ENCODE measurements at regions not wholly inside any gene's neighbourhood (a gene's known extent, or its start where the extent isn't known, plus 50 kb on each side); places are given as distances from the start of the nearest gene placed in this dataset.
A peak's percentile ranks its signal among the peaks of the same experiment; 100 is the strongest.

DNA sequence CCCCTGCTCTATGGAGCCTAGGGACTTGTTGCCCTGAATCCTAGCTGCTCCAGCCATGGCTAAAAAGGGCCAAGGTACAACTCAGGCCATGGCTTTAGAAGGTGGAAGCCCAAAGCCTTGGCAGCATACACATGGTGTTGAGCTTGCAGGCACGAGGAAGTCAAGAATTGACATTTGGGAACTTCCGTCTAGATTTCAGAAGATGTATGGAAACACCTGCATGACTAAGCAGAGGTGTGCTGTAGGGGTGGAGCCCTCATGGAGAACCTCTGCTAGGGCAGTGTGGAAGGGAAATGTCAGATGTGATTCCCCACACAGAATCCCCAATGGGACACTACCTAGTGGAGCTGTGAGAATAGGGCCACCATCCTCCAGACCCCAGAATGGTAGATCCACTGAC lies 95.1 kb upstream of the TMEM170B start:
- no peak for DNase-seq
- no peak overlapping the region for H3K27ac Mint-ChIP-seq

DNA sequence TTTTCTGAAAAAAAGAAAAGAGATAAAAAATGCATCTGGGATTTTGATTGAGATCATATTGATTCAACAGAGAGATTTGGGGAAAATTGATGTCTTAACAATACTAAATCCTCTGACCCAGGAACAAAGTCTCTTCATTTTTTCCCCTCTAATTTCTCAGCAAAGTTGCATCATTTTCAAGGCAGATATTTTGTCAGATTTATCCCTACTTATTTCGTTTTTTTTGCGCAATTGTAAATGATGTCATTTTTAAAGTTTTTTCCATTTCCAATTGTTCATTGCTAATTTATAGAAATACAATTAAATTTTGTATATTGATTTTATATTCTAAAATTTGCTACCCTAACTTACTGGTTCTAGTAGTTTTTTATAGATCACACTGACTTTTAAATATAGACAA lies 97.7 kb upstream of the TMEM170B start:
- Mint-ChIP-seq H3K9me3 (peaks cover 25% of the 10 kb centered on the region), H3K4me1 (peaks cover 25% of the 10 kb centered on the region), H3K36me3 (ENCODE audit: low read depth) (peaks cover 7% of the 10 kb centered on the region), H3K27me3 (no peaks in the 10 kb centered on the region), H3K4me3 (no peak overlapping the region), H3K27ac (no peak overlapping the region)
- intact Hi-C loops (cut with micrococcal nuclease), result no loop called here
- DNase-seq, result no peak

More for the DNA sequence above, 95.1 kb upstream of the TMEM170B start:
- no peak overlapping the region for H3K4me3 Mint-ChIP-seq
- H3K9me3 Mint-ChIP-seq, result peaks cover 12% of the 10 kb centered on the region
- peaks cover 35% of the 10 kb centered on the region for H3K4me1 Mint-ChIP-seq
- H3K36me3 Mint-ChIP-seq (ENCODE audit: low read depth), result peaks cover 5% of the 10 kb centered on the region
- H3K27me3 Mint-ChIP-seq, result no peaks in the 10 kb centered on the region
- intact Hi-C loops (cut with micrococcal nuclease), result no loop called here

DNA sequence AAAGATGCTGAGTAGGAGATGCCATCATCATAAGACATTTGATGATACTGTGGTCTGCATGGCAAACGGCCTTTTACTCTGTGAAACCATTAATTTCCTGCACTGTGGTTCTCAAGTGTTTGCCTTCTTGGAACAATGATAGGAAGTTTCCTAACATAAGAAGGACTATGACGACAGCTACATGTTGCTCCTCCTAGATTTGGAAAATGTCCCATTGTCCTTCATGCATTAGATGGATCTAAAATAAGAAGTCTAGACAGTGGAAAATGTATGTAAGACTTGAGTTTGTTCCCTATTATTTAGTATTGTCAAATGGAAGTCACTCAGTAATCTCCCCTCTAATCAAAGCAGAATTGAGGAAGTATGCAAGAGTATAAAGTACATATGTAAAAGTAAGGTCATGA lies 98.5 kb upstream of the TMEM170B start:
- H3K27ac Mint-ChIP-seq, result peak overlapping the region; percentile 11
- H3K36me3 Mint-ChIP-seq (ENCODE audit: low read depth), result peaks cover 7% of the 10 kb centered on the region
- no peaks in the 10 kb centered on the region for H3K27me3 Mint-ChIP-seq
- DNase-seq, result no peak
- intact Hi-C loops (cut with micrococcal nuclease), result no loop called here
- H3K4me1 Mint-ChIP-seq, result peaks cover 19% of the 10 kb centered on the region
- H3K9me3 Mint-ChIP-seq, result peaks cover 25% of the 10 kb centered on the region
- no peak overlapping the region for H3K4me3 Mint-ChIP-seq

DNA sequence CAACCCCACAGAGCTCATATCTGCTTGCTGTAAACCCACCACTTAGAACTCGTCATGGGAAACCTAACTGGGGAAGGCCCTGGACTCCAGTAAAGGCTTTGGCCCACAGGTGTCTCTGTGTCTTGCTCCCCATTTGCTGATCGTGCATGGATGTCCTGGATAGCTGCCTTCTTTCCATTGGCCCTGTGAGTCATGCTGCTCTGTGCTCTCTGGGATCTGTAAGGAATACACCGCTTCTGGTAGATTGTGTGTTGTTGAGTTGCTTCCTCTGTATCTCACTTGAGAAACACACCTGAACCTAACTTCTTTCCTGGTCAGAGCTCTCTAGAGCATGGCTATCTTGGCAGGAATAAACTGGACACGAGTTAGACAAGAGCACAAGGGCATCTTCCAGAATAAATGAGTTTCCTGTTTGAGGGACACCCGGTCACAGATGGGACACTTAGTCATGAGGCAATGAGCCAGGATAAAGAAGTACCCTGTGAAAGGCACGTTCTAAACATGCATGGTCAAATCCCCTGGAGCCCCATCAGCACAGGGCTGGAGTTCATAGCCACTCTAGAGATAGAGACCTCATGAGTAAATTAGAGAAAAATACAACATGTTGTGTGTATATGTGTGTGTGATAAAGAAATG lies 99.6 kb upstream of the TMEM170B start:
- Mint-ChIP-seq H3K36me3 (ENCODE audit: low read depth) (peaks cover 7% of the 10 kb centered on the region), H3K4me3 (no peak overlapping the region), H3K9me3 (peaks cover 25% of the 10 kb centered on the region), H3K4me1 (peaks cover 27% of the 10 kb centered on the region), H3K27me3 (no peaks in the 10 kb centered on the region), H3K27ac (no peak overlapping the region)
- intact Hi-C loops (cut with micrococcal nuclease), result no loop called here
- DNase-seq, result no peak

DNA sequence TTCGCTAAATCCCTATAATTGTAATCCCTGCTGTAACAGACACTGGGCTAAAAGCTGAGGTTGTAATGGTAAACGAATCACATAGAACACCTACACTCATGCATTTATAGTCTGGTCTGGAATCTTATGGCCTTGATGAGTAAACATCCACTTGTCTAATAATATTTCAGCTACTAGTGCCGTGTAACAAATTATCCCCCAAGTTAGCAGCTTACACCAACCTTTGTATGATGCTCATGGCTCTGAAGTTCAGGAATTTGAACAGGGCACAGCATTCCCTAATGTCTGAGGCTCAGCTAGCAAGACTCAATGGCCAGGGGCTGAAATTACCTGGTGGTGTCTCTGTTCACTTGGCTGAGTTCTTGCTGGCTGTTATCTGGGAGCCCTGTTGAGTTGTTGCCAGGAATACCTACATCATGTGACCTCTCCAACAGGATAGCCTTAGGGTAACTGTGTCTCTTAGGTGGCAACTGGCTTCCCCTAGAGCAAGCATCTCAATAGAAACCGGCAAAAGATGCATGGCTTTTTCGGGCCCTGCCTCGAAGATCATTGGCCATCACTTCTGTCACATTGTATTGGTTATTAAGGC lies 100.9 kb upstream of the TMEM170B start:
- Mint-ChIP-seq H3K9me3 (peaks cover 20% of the 10 kb centered on the region), H3K4me1 (peaks cover 21% of the 10 kb centered on the region), H3K4me3 (no peak overlapping the region), H3K36me3 (ENCODE audit: low read depth) (peaks cover 2% of the 10 kb centered on the region), H3K27me3 (no peaks in the 10 kb centered on the region), H3K27ac (no peak overlapping the region)
- intact Hi-C loops (cut with micrococcal nuclease), result no loop called here
- DNase-seq, result no peak

DNA sequence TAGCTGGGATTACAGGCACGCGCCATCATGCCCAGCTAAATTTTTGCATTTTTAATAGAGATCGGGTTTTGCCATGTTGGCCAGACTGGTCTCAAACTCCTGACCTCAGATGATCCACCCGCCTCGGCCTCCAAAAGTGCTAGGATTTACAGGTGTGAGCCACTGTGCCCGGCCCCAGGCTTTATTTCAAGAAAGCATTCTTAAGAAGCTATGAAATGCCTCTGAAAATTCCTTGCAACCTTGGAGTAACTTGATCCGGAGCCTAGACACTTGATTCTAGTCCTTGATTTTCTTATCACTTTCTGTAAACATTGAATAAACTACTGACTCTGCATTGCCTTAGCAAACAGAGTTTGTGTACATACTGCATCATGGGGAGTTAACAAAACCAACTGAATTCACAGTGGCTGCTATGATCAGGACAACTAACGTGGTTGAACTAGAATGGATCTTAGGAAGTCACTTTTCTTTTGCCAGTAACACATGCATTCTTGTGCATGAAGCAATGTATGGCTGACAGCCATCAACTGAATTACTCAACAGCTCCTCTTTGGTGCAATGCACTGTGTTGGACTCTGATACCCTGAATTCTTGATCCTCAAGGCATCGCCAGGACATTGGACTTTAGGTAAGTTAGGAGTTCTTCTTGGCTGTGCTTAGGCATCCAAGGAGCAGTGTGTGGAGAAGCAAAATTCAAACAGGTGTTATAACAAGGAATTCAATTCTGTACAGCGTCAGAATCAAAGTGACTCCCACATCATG lies 102.8 kb upstream of the TMEM170B start:
- Mint-ChIP-seq H3K4me1 (peaks cover 21% of the 10 kb centered on the region), H3K36me3 (ENCODE audit: low read depth) (peaks cover 2% of the 10 kb centered on the region), H3K27ac (no peak overlapping the region), H3K4me3 (no peak overlapping the region), H3K27me3 (no peaks in the 10 kb centered on the region), H3K9me3 (peaks cover 15% of the 10 kb centered on the region)
- peak; percentile 37 for DNase-seq
- intact Hi-C loops (cut with micrococcal nuclease), result no loop called here

DNA sequence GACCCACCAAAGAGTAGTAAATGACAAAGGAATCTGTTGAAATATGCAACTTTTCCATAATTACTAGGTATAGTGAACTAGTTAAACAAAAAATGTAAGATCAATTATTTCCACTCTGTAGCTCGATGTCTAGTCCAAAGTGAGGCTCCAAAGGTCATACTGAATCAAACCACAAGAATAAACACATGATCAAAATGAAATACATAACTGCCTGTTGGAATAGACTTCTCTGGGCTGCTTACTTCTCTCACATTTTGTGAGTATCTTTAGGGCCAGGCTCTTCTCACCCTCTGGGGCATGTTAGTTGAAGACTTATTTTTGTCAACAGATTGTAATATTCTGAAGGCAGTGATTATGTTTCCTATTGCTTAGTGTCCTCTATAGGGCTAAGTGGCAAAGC lies 103.7 kb upstream of the TMEM170B start:
- no peak overlapping the region for H3K4me3 Mint-ChIP-seq
- H3K36me3 Mint-ChIP-seq (ENCODE audit: low read depth), result peaks cover 2% of the 10 kb centered on the region
- peaks cover 13% of the 10 kb centered on the region for H3K9me3 Mint-ChIP-seq
- H3K27ac Mint-ChIP-seq, result no peak overlapping the region
- H3K27me3 Mint-ChIP-seq, result no peaks in the 10 kb centered on the region
- H3K4me1 Mint-ChIP-seq, result peaks cover 23% of the 10 kb centered on the region
- intact Hi-C loops (cut with micrococcal nuclease), result loop anchor here (2.0 kb wide), 1 partner anchor 27 kb away; no protein-coding TSS in a partner anchor
- DNase-seq, result no peak

DNA sequence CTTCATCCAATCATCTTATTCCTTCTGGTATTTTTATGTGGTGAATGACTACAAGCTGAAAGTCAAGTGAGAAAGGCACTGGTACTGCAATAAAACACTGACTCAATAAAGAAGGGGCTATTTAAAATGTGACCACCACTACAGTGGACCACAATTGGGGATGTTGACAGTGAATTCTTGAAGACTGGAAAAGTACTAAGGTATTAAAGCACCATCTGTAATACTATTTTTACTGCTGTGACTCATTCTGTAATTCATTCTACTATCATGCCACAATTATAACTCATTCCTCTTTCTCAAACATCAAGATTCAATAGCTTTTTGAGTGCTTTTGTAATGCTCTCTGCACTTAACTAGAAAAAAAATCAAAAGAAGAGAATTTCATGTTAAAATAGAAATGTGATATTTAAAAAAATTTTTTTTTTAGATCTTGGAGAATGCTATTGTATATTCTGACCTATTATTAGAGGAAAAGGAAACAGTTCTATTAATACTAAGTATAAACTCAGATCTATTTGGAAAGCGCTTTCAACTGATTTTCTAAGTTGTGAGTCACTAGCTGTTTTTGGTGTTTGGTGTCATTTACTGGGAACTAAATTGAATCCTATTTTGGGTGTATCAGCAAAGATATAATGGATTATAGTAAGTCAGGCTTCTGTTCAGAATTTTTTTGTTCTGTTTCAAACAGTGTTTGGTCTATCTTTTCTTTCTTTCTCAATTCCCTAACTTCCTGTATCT lies 104.7 kb upstream of the TMEM170B start:
- H3K27me3 Mint-ChIP-seq, result no peaks in the 10 kb centered on the region
- no peak overlapping the region for H3K27ac Mint-ChIP-seq
- H3K4me1 Mint-ChIP-seq, result peaks cover 29% of the 10 kb centered on the region
- H3K36me3 Mint-ChIP-seq (ENCODE audit: low read depth), result peaks cover 2% of the 10 kb centered on the region
- H3K9me3 Mint-ChIP-seq, result peaks cover 13% of the 10 kb centered on the region
- intact Hi-C loops (cut with micrococcal nuclease), result loop anchor here (2.0 kb wide), 1 partner anchor 28 kb away; no protein-coding TSS in a partner anchor
- no peak overlapping the region for H3K4me3 Mint-ChIP-seq
- no peak for DNase-seq

DNA sequence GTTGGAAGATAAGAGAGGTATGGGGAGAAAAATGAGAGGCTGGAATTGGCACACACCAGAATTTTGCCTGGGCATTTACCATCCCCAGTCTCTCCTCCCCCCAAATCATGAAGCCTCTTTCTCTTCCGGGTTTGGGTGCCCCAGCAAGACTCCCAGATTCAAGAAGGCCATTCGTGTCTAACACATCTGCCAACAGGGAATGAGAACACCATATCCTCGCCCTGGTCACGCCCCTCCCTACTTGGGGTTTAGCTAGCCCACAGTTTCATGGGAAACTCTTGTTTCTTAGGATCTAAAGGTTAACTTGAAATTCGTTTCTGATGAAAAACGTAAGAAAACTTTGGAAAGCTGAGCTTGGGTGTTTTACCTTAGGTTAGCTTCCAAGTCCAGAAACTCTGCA lies 105.5 kb upstream of the TMEM170B start:
- intact Hi-C loops (cut with micrococcal nuclease), result loop anchor here (2.0 kb wide), 1 partner anchor 29 kb away; no protein-coding TSS in a partner anchor

DNA sequence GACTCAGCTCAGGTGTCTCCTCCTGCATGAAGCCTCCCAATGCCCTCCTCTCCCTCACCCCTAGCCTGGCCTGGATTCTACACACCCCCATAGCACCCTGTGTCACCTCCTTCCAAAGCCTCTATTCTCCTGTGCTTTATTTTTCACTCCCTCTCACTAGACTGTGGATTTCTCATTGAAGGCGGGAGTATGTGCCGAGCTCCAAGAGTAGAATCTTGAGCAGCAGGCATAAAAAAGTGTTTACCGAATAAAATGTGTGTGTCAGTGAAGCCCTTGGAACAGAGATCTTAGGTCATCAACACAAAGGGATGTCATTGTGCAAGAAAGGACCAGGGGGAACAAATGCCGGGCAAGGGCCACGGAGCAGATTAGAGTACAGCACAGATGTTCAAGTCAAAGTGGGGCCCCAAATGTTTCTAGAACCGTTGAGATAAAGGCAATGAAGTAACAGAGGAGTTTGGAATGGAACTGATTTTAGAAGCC lies 106.1 kb upstream of the TMEM170B start:
- Mint-ChIP-seq H3K4me3 (no peak overlapping the region), H3K36me3 (ENCODE audit: low read depth) (no peaks in the 10 kb centered on the region), H3K4me1 (peaks cover 34% of the 10 kb centered on the region), H3K9me3 (peaks cover 7% of the 10 kb centered on the region), H3K27me3 (no peaks in the 10 kb centered on the region), H3K27ac (no peak overlapping the region)
- DNase-seq, result peak; percentile 37
- intact Hi-C loops (cut with micrococcal nuclease), result no loop called here

More for the DNA sequence above, 105.5 kb upstream of the TMEM170B start:
- DNase-seq, result peak; percentile 14
- H3K9me3 Mint-ChIP-seq, result peaks cover 13% of the 10 kb centered on the region
- no peak overlapping the region for H3K27ac Mint-ChIP-seq
- no peaks in the 10 kb centered on the region for H3K27me3 Mint-ChIP-seq
- H3K4me1 Mint-ChIP-seq, result peaks cover 33% of the 10 kb centered on the region
- H3K36me3 Mint-ChIP-seq (ENCODE audit: low read depth), result peaks cover 2% of the 10 kb centered on the region
- H3K4me3 Mint-ChIP-seq, result no peak overlapping the region

DNA sequence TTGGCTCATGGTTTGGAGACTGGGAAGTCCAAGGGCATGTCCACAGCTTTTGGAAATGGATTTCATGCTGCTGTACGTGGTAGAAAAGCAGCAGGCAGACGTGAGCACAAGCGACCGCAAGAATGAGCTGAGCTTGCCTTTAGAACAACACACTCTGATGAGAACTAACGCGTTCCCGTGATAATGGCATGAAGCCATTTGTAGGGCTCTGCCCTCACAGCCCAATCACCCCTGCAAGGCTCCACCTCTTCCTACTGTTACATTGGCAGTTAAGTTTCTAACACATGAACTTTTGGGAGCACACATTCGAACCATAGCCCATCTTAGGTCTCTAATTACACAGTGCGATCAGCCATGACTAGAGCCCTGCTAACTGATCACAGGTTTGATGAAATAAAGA lies 107.5 kb upstream of the TMEM170B start:
- peaks cover 39% of the 10 kb centered on the region for H3K4me1 Mint-ChIP-seq
- DNase-seq, result peak; percentile 44
- H3K4me3 Mint-ChIP-seq, result no peak overlapping the region
- H3K27ac Mint-ChIP-seq, result no peak overlapping the region
- intact Hi-C loops (cut with micrococcal nuclease), result no loop called here
- no peaks in the 10 kb centered on the region for H3K27me3 Mint-ChIP-seq
- no peaks in the 10 kb centered on the region for H3K36me3 Mint-ChIP-seq (ENCODE audit: low read depth)
- no peaks in the 10 kb centered on the region for H3K9me3 Mint-ChIP-seq

DNA sequence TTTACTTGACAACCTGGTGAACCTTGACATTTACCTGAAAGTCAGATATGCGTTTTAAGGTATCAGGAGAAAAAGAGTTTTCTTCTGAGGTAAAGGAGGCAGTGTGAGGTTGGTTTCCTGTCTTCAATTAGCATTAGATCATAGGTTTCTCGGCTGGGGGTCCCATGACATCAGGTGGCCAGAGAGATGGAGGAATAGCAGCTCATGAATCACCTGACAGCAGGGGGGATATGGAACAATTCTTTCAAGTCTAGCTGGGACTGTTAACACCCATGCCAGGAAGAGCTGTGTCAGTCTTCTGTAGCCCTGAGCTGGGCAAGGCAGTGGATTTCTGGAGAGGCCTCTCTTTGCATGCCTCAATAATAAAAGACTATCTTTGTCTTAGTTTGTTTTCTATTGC lies 108.0 kb upstream of the TMEM170B start:
- Mint-ChIP-seq H3K27ac (no peak overlapping the region), H3K4me3 (no peak overlapping the region), H3K4me1 (peaks cover 39% of the 10 kb centered on the region), H3K9me3 (no peaks in the 10 kb centered on the region), H3K27me3 (no peaks in the 10 kb centered on the region), H3K36me3 (ENCODE audit: low read depth) (no peaks in the 10 kb centered on the region)
- peak; percentile 52 for DNase-seq
- intact Hi-C loops (cut with micrococcal nuclease), result no loop called here

DNA sequence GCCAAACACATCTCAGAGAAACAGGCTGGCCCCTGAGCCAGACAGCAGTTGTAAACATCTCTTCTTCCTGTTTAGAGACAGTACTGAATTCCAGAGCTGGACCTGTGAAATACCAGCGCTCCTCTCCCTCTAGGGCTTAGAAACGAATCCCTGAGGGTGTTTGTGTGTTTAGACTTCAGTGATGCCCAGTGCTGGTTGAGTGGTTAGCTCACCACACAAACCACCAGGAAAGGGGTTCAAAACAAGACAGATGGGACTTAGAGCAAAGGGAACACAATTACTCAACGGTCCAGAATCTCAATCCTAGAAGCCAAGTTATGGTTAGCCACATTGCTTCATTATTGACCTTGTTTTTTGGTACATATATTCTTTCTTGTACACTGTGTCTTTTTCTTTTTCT lies 108.7 kb upstream of the TMEM170B start:
- DNase-seq, result peak; percentile 57
- Mint-ChIP-seq H3K27me3 (no peaks in the 10 kb centered on the region), H3K9me3 (no peaks in the 10 kb centered on the region), H3K4me1 (peaks cover 44% of the 10 kb centered on the region), H3K36me3 (ENCODE audit: low read depth) (no peaks in the 10 kb centered on the region), H3K4me3 (no peak overlapping the region), H3K27ac (peak overlapping the region; percentile 34)
- intact Hi-C loops (cut with micrococcal nuclease), result no loop called here
